GM18507 (cell line): ENCODE measurements at regions not wholly inside any gene's neighbourhood (a gene's known extent, or its start where the extent isn't known, plus 50 kb on each side); places are given as distances from the start of the nearest gene placed in this dataset.
A peak's percentile ranks its signal among the peaks of the same experiment; 100 is the strongest.

Source experiments
- DNase-seq: peaks from one replicate; pipeline ENCODE4 v3.0.0; 2011; ENCODE audit warnings: low read depth; ENCODE audit not compliant: insufficient read length; ENCODE audit errors: extremely low spot score
- FAIRE-seq: peaks from 2 replicates; lab custom pipeline; 2011; peaks lifted over from hg19 to GRCh38; lab: Jason Lieb, UNC

DNA sequence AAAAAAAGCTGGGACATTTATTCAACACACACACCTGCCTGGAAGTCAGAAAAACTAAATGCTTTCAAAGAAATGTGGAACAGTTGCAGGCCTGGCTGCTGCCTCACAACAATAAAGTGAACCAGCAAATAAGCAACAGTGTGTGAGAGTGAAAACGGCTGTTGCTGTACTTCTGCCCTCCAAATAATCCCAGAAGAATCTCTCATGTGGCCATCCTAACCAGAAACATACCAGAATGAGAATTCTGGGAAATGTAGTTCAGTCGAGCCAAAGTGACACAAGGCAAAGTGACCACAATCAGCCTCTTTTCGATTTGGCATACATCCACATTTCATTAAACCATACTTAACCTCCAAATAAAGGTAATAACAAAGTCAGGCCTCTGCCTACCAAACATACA lies 204.5 kb downstream of the SLC7A11 start:
- DNase-seq, result no peak
- FAIRE-seq, result no peak

DNA sequence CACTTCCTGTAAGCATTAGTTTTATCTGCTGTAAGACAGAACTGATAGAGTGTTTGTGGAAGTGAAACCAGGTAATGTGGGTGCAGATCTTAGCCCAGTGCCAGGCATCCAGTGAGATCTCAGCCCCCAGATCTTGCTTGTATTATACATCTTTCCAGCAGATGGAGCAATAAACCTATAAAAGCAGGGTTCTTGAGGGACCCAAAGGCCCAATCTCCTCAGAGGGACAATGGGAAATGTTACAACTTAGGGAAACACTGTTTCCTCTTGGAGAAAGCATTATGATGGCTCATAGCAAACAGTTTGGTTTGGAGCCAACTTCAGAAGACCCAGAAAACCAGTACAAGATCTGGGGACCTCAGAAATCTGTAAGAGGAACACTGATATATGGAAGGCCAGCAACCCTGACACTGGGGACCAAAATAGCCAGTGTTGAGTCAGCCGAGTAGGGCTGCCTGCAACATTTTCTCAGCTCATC lies 206.3 kb downstream of the SLC7A11 start:
- FAIRE-seq (peak; percentile 93), DNase-seq (peak; percentile 35)

DNA sequence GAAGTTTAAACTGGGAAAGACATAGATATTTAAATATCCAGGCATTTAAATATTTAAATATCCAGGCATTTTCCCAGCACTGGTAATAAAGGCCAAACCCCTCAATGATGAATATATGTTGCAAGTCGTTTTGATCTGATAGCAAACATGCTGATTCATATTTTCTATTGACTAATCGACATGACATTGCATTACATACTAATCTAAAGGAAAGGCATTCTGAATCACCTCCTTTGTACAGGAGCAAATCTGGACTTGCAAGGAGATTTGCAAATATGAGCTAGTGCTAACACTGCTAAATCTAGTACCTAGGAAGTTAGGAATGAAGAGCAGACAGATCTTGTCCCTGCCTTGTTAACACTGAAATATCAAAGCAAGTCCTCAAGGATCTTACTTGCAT lies 207.3 kb downstream of the SLC7A11 start:
- FAIRE-seq, result no peak
- no peak for DNase-seq

- FAIRE-seq, result no peak
- DNase-seq, result no peak
Measured at GRCh38 chr4:138032222-138032621, 209.9 kb downstream of the SLC7A11 start.

DNA sequence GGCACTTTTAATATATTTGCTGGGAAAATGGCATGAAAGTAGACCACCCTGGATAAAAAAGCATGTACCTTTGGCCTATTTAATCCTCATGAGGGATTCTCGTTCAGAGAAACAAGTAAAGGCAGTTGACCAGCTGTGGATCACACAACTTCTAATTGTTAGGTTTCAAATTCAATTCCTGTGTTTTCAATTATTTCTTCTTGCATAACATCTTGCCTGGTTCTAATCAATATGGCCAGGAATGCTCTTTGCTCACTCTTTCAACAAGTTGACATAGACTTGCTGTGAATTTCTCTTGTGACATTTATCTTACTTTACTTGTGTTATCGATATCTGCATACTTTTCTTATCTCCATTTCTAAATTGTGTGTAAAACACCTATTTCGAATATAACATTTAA lies 211.8 kb downstream of the SLC7A11 start:
- no peak for FAIRE-seq
- DNase-seq, result no peak

GRCh38 chr4:138028923-138029322 lies 213.2 kb downstream of the SLC7A11 start:
- DNase-seq, result no peak

DNA sequence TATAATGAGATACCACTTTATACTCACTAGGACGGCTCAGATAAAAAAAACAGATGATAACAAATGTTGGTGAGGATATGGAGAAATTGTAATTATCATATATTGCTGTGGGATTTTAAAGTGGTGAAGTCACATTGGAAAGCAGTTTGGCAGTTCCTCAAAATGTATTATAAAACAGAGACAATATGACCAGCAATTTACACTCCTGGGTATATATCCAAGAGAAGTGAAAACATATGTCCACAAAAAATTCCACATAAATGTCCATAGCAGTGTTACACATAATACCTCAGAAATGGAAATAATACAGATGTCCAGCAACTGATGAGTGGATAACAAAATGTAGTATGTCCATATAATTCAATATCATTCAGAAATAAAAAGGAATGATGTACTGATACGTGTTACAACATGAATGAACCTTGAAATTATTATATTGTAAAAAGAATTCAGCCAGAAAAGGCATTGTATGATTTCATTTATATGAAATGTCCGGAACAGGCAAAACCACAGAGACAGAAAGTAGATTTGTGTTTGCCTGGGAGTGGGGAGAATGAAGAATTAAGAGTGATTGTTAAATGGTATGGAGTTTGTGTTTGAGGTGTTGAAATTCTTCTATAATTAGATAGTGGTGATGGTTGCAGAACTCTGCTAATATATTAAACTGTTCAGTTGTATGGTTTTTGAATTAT lies 220.9 kb downstream of the SLC7A11 start:
- DNase-seq (no peak), FAIRE-seq (no peak)

More at GRCh38 chr4:138028923-138029322, 213.2 kb downstream of the SLC7A11 start:
- no peak for FAIRE-seq

DNA sequence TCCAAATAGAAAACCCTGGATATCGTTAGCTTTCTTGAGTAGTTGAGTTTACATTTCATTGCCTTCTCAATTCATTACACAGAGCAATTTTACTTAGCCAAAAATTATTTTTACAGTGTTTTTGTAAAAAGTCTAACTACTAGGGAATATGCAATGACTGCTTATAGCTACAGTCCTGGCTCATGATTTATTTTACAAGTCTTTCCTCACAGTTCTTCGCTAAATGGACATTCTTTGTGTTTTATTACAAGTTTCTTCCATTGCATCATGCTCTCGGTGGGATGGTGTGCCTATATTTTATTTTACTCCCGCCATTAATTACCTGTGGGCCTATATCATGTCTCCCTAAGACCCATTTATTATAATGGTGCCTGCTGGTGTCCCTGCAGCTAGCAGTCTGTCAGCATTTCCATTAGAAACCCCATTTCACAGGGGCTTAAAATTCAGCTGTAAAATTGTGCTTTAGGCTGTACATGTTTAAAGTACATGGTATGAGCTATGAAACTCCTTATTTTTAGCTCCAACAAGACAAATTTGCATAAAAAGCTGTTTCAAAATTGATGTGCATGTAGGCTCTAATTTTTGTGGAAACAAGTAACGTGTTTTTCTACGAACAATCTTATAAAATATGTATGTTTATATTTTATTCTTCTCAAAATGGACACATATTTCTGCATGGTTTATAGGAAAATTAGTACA lies 227.4 kb downstream of the SLC7A11 start:
- no peak for FAIRE-seq
- no peak for DNase-seq

GRCh38 chr4:138013625-138014024 lies 228.5 kb downstream of the SLC7A11 start:
- FAIRE-seq, result no peak

DNA sequence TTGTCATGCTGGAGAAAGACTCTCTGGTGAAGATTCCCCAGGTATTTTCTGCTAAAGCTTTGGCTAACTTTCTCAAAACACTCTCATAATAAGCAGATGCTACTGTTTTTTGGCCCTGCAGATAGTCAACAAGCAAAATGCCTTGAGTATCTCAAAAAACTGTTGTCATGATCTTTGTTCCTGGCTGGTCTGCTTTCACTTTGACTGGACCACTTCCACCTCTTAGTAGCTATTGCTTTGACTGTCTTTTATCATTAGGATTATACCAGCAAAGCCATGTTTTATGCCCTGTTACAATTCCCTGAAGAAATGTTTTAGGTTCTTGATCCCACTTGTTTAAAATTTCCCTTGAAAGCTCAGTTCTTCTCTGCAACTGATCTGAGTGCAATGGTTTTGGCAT lies 231.5 kb downstream of the SLC7A11 start:
- FAIRE-seq, result no peak
- DNase-seq, result no peak

More at GRCh38 chr4:138013625-138014024, 228.5 kb downstream of the SLC7A11 start:
- DNase-seq, result no peak

- no peak for DNase-seq
- no peak for FAIRE-seq
Measured at GRCh38 chr4:138007572-138007971, 234.6 kb downstream of the SLC7A11 start.

DNA sequence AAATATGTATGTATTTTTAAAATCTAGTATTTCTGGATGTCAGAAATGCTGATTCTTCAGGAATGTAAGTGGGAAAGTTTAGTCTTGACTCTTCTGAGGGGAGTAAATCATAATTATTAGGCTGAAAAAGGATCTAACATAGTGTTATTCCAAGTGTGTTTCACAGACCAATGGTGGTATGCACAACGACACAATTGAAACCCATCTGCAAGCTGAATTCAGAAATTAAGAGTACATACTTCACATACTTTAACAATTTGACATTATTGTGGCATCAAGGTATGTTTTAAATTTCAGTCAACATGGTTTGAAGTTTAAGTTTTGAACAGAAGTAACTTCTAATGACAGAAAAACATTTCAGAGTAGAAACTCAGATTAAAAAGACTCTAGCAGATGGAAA lies 236.7 kb downstream of the SLC7A11 start:
- no peak for FAIRE-seq
- no peak for DNase-seq

DNA sequence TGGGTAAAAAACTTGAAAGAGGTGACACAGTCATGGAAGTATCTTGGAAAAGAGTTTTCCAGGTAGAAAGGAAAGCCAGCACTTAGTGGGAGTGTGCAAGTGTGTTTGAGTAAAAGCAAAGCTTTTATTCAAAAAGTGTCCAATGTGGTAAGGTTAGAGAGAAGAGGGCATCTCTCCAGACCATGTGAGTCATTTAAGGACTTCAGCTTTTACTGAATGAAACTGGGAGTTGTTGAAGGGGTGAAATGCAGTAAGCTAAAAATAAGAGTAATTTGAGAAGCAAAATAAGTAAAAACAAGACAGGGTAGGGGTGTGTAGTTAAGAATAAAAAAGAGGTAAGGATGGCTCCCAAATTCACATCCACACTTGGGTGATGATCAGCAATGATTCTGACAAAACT lies 238.9 kb downstream of the SLC7A11 start:
- DNase-seq, result no peak
- no peak for FAIRE-seq

DNA sequence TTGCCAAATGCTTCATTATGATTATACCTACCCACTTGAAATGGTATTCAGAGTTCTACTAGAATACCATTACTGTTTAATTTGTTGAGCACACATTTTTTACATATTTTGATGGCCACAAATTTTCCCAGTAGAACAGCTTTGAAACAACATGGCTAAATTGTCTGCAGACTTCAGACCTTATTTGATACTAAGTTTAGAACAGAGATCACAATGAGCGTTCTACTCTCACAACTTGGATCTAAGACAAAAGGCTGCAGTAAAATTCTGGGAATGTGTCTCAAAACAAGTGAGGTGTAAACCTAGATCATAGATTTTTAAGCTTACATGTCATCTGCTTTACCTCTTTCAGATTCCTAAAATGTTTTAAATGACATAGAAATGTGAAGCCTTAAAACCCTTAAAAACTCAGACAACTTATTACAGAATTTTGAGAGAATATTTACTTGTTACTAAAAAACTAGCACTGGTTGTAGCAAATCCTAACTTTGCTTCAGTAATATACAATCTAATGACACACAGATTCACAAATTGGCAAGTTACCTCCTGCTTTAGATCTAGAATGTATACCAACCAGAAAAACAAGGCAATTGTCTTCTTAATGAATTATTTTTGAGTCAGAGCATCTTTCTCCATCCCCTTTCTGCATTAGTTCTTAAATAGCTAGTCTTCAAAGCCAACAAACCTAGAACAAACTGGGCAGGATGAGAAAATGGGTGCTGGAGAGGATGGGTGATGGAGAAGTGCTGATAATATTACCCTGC lies 243.3 kb downstream of the SLC7A11 start:
- FAIRE-seq (no peak), DNase-seq (no peak)

DNA sequence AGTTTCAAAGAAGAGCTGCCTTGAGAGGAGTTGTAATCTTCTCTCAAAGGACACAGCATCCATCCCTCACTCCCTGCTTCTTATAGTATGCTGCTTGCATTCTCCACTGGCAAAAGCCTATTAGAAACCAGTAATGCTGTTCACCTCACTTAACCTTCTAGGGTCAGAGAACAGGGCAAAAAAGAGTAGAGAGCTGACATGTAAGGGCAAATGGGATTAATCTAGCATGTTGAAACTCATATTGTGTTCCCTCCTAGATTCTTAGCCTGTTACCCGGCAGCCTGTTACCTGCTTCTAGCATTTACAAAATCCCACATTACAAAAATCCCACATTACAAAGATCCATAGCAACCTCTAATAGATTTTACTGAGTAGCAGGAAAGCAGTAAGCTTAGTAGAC lies 244.7 kb downstream of the SLC7A11 start:
- DNase-seq, result no peak
- no peak for FAIRE-seq

DNA sequence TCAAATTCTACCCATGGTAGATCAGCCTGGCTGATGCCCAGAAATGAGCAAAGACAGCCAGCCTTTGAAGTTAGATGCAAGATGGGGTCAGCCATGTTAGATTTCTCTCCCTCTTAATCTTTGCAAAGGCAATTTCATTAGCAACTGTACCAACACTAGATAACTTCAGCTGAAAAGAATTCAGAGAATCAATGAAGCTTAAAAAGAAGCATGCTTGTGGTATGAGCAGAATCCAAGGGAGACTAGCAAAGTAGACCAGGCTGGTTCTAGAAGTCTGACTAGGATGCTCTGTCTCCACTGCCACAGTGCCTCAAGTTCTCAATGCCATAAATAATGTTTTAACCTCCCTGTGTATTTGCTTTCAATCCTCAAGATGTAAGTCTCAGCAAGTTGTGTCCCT lies 247.3 kb downstream of the SLC7A11 start:
- FAIRE-seq, result no peak
- DNase-seq, result no peak

DNA sequence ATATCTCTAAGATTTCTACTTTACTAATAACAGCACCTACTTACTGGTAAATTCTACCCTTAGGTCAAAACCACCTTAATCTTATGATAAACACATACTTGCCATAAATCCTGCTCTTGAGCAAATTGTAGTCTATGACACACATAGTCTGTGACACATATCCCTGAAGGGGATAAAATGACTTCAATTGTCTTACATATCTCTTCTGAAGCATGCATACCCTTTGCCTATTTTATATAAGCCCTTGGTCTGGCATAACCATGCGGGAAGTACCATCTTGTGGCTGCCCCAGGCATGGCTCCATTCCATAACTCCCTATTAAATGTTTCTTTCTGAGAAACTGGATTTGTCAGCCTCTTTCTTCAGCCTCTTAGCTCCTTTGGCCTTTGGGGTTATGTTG lies 248.9 kb downstream of the SLC7A11 start:
- FAIRE-seq (no peak), DNase-seq (no peak)

- no peak for FAIRE-seq
- DNase-seq, result no peak
Measured at GRCh38 chr4:137981277-137981676, 260.9 kb downstream of the SLC7A11 start.

GRCh38 chr4:137980641-137981040 lies 261.5 kb downstream of the SLC7A11 start:
- DNase-seq, result no peak
- no peak for FAIRE-seq

DNA sequence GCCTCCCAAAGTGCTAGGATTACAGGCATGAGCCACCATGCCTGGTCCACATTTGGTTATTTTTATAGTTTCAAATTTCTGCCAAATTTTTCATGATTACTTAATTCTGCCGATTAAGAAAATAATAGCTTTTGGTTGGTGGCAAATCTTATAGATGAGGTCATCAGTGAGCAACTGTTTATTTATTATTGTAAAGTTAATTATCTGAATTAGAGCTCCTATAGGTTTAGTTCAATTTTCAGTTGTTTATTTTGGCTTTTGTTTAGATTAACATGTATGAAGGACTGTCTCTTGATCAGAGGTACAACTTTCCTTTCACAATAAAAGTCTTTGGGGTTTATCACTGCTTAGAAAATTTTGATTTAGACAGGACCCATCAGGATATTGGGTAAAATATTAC lies 262.2 kb downstream of the SLC7A11 start:
- no peak for FAIRE-seq
- DNase-seq, result no peak
